Activated CD4-positive, alpha-beta T cell treated with anti-CD3 and anti-CD28 coated beads, Interleukin-2, amount 50 U/mL, for 1 hour (primary cell): ENCODE measurements at regions not wholly inside any gene's neighbourhood (a gene's known extent, or its start where the extent isn't known, plus 50 kb on each side); places are given as distances from the start of the nearest gene placed in this dataset.

Experiments
- DNase-seq: peaks from one replicate; pipeline ENCODE4 v3.0.0-alpha.2; 2020

GRCh38 chr6:21893793-21894192 is 300.2 kb downstream of the SOX4 start:
- no peak for DNase-seq

- DNase-seq, result no peak
Observed at GRCh38 chr6:21895555-21895954, 302.0 kb downstream of the SOX4 start.

GRCh38 chr6:21898107-21898796 is 304.7 kb downstream of the SOX4 start:
- DNase-seq, result no peak

- no peak for DNase-seq
Observed at GRCh38 chr6:21899708-21900107, 306.2 kb downstream of the SOX4 start.

DNA sequence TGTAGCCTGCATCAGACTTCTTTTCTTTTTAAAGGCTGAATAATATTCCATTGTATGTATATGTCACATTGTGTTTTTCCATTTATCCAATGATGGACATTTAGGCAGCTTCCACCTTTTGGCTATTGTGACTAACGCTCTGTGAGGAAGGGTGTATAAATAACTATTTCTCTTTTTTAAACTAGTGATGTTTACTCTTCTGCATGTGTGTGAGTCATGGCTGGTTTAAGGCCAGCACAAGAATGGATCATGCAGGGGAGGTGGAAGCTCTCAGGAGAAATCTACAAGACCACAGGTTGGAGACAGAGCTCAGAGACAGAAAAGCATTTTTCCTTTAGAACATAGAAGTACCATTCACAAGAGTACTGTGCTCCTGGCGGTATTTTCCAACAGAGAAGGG is 307.2 kb downstream of the SOX4 start:
- no peak for DNase-seq

GRCh38 chr6:21902628-21903169 is 309.1 kb downstream of the SOX4 start:
- no peak for DNase-seq

DNA sequence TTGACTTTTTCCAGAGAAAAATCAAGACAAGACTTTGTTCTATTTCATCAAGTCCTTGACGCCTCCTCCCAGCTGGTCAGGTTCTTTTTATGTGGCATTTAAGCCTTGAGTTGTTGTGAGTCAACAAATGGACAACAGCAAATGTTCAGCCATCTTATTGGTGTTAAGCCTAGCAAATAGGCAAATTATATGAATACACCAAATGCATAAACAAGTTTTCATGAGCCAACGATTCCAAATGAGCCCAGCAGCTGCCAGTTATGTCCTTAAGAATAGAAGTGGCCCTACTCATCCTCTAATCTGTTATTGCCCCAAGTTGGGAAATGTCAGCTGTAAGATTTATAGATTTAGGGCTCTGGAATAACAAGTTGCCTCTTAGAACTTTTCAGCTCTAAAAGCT is 312.0 kb downstream of the SOX4 start:
- DNase-seq, result no peak

- DNase-seq, result no peak
Observed at GRCh38 chr6:21906826-21907225, 313.3 kb downstream of the SOX4 start.

DNA sequence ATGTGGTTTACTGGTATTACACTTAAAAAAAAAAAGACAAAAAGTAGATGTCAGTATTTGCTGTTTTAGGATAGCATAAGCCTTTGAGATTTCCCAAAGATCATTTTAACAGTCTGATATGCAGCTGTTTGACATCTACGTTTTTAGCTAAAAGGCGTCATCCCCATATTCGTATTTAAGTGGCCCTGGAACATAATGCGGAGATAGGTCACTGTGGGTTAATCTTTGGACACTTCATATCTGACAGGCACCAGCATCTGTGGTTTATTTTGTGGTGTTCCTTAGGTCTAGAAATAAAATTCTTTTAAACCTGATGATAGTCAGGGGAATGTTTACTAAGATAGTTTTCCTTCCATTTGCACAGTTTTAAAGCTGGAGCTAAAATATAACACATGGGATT is 313.7 kb downstream of the SOX4 start:
- DNase-seq, result no peak

DNA sequence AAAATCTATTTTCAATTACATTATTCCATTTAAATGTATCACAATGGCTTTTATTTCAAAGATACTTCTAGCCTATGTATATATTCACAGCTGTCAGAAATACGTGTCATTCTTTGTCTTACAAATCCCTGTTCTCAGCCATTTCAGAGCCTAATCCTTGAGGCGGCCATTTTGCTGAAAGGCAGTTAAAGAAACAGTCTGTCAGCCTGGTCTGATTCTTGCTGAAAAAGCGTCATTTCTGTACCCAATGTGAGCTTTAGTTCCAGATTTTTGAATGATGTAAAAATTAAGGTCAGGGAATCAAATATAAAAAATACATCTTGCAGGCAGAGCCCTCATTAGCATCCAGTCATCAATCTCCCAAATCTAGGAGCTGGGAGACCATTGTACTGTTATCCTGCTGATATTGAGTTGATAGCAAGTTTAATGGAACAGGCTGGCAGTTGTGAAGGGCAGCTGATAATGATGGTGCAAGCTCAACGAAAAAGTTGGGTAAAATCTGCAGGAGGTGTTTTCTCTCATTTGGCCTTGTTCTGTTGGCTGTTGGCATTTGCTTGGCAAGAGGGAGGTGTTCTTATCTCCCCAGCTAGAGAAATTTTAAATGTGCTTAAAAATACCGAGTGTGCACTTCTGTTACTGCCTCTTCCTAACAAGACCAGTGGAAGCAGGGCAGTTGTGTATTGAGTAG is 314.8 kb downstream of the SOX4 start:
- no peak for DNase-seq

GRCh38 chr6:21909321-21909720 is 315.8 kb downstream of the SOX4 start:
- DNase-seq, result no peak

- DNase-seq, result no peak
Observed at GRCh38 chr6:21911208-21911607, 317.7 kb downstream of the SOX4 start.

DNA sequence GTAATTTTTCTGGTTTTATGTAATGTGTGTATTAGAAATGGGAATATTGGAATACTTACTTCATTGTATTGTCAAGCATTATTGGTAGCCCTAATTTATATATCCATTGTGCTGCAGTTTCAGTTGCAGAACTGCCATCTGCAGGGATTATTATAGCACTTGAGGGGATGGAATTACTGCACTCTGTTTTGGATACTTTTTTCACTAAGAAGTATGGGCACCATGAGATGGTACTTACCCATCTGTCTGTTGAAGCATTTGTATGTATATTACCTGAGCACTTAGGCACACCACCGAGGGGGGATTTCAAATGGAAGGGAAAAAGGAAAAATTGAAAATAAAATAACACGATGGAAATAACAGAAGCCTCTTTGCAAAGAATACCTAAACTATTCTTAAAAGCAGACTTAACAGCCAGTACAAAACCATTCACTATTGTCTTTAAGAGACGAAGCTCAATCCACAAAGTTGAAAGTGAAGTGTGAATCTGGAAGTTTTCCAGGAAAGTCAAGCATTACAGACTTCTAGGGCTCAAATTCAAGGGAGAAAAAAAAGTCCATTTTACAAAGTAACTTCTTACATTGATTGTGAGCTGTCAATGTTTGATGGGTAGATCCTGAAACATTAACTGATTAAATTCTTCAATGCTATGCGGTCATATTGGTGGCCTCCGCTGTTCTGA is 318.7 kb downstream of the SOX4 start:
- no peak for DNase-seq

DNA sequence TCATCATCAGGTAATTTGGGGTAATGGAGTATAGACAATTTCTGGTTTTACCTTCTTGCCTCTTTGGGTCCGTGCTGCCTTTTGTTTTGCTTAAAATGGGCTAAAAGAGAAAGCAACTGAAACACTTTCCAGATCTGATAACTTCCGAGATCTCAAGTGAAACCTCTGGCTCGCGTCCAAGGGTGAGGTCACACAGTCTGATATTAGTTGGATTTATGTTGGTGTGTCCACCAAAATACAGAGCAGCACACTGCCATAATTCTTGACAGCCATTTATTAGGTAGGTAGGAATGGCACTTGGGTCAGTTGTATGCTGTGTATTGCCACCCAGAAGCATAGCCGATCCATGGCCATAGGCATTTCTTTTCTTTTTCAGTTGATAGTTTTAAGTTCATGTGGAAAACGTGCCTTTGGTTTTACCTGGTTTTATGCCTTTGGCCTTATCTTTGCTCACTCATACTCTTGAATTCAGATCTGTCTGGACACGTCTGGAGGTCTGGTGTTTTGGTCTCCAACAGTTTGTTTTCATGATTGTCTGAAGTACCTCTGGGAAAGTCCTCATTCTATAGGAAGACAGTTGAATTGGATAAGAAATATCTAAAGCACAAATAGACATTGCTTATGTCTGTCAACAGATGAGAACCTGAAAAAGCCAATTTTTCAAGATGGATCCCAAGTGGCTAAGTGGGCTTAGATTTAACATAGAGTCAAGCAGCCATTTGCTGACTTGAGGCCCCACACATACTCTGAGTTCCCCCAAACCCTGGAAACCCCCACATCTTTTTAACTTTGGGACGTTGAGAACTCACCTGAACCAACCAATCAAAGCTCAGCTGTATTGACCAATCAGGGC is 320.8 kb downstream of the SOX4 start:
- DNase-seq, result peak; percentile 36

- DNase-seq, result no peak
Observed at GRCh38 chr6:21915707-21916260, 322.2 kb downstream of the SOX4 start.

DNA sequence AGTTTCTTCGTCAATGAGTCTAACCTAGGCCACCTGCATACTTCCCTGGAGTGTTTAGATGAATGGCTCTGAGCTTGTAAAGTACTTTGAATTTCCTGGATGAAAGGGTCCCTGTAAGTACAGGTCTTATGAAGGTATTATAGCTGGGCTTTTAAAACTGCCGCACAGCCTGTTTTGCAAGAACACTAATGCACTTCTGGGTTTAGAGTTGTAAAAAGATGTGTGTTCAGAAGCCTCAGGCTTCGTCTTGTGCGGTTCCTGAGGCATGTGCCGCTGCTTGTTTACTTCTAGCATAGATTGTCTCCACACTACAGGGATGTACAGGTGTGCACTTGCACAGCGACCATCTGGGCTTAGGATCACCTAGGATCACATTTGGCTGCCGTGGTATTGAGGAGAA is 324.5 kb downstream of the SOX4 start:
- DNase-seq, result no peak

DNA sequence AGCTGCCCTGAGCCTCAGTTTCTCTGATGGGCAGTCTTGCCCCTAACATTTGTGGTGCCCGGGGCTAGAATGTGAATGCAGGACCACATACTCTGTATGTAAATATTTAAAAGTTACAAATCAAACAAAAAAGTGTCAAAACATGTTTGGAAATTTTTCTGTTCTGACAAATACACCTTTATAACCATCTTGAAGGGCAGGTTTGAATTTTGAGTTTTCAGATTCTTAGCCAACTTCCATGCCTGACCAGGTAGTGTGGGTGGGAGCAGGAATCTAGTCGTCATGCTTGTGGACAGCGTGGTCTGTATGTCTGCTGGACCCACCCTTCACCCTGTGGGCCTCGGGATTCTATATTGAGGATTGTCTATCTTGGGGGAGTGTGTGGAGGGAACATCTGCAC is 325.1 kb downstream of the SOX4 start:
- DNase-seq, result no peak

- no peak for DNase-seq
Observed at GRCh38 chr6:21922086-21922485, 328.5 kb downstream of the SOX4 start.

GRCh38 chr6:21924002-21924401 is 330.5 kb downstream of the SOX4 start:
- no peak for DNase-seq

DNA sequence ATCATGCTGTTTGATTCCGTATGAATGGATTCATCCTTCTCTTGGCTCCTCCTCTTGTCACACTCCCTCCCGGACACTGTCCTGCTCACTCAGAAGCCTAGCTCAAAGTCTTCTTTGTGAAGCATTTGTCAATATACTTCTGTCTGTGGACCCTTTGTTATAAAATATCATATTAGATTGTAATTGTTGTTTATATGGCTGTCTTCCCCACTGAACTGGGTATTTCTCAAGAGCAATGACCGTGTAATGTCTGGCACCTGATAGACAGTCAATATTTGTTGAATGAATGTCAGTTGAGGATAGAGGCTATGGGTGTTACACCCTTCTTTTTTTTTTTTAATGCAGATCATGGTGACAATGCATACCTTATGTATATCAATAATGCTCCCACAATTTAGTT is 335.3 kb downstream of the SOX4 start:
- DNase-seq, result no peak

DNA sequence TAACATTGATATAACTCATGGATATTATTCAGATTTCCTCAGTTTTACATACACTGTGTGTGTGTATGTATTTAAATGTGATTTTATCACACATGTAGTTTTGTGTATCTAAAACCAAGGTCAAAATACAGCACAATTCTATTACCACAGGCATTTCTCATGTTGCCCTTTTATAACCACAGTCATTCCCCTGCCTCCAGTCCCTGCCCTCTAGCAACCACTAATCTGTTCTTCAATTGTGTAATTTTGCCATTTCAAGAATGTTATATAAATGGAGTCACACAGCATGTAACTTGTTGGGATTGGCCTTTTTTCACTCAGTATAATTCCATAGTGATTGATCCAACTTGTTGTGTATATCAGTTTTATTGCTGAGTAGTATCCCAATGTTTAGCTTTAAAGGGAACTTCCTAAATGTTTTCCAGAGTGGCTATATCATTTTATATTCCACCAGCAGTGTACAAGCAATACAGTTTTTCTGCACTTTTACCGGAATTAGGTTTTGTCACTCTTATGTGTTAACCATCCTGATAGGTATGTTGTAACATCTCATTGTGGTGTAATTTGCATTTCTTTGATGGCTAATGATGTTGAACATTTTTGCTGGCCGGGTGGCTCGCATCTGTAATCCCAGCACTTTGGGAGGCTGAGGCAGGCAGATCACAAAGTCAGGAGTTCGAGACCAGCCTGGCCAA is 338.2 kb downstream of the SOX4 start:
- no peak for DNase-seq

- DNase-seq, result no peak
Observed at GRCh38 chr6:21933351-21933750, 339.8 kb downstream of the SOX4 start.
